ENCODE measurements at regions not wholly inside any gene's neighbourhood (a gene's known extent, or its start where the extent isn't known, plus 50 kb on each side); places are given as distances from the start of the nearest gene placed in this dataset.

GRCh38 chr2:199685669-199686068 is 165.3 kb downstream of the FTCDNL1 start (continued):
- TF ChIP-seq GLI4 (CRISPR knock-in tag; IDR thresholded peaks at IDR 0.05; ENCODE audit: borderline replicate concordance): no peak

DNA sequence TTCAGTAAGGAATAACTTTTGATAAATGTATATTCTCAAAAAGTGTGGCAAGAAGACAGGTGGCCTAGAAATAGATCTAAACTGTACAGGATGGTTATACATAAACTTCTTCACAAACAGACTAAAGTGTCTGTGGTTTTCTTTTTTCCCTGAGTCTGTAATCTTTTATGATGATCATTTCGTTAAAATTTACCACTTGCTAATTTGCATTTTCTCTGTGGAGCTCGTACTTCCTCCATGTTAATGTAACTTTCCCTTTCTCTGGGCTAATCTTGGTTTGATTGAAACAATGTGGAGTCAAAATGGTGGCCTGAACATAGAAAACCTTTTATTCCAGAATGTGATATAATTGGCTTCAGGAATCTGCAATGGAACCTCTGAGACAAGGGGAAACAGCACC is 166.2 kb downstream of the FTCDNL1 start:
- Histone ChIP-seq H3K4me1 (ENCODE audit: insufficient read depth, low read length) (no peaks in the 10 kb centered on the region), H4K20me1 (ENCODE audit: insufficient read depth, low read length) (no peaks in the 10 kb centered on the region), H3K27ac (ENCODE audit: extremely low read length, insufficient read depth, low read length) (no peak overlapping the region), H3K9me3 (ENCODE audit: low read length) (no peaks in the 10 kb centered on the region), H2AFZ (ENCODE audit: low read length) (no peak overlapping the region), H3K9ac (ENCODE audit: insufficient read depth, low read depth, low read length) (no peak overlapping the region), H3K27me3 (ENCODE audit: control insufficient read depth in 1 of 2, insufficient read depth in 2 of 2, low read length in 2 of 2) (no peaks in the 10 kb centered on the region), H3K4me3 (replicated peaks in 1 of 3; ENCODE audit: insufficient read depth in 1 of 3, low read depth in 2 of 3, low read length in 3 of 3) (no peak overlapping the region), H3K4me2 (ENCODE audit: low read depth, low read length) (no peak overlapping the region), H3K79me2 (ENCODE audit: insufficient read depth, low read length) (no peaks in the 10 kb centered on the region), H3K36me3 (replicated peaks in 1 of 2; ENCODE audit: control insufficient read depth in 1 of 2, insufficient read depth in 2 of 2, low read length in 2 of 2) (no peaks in the 10 kb centered on the region)
- CTCF ChIA-PET (ENCODE audit: low intra/inter-chr PET ratio, low total read pairs): no interaction called here
- intact Hi-C loops (cut with micrococcal nuclease; ENCODE audit: unreplicated experiment): no loop called here
- FAIRE-seq: no peak
- DNase-seq (ENCODE audit: low spot score): no peak
- POLR2A ChIA-PET: no interaction called here
- 0% methylated on average over 2 of the region's 2 CpGs for WGBS (ENCODE audit: low lambda C conversion rate)
- no TSS peak for BruUV-seq (replicated peaks)
- TF ChIP-seq ZSCAN12 (CRISPR knock-in tag; IDR thresholded peaks at IDR 0.05) (no peak), RFXAP (CRISPR knock-in tag; IDR thresholded peaks at IDR 0.05; ENCODE audit: borderline replicate concordance) (no peak), HOXA3 (CRISPR knock-in tag; IDR thresholded peaks at IDR 0.05) (no peak), CENPX (CRISPR knock-in tag; IDR thresholded peaks at IDR 0.05) (no peak), TBP (CRISPR knock-in tag; IDR thresholded peaks at IDR 0.05) (no peak), ZNF709 (CRISPR knock-in tag; IDR thresholded peaks at IDR 0.05) (no peak)
- in situ Hi-C loops (cut with HindIII; ENCODE audit: extremely low pct_ligation_motif_present, low pct_unique_long_range_greater_than_20kb): no loop called here
- ATAC-seq: no peak

- BruUV-seq (replicated peaks): no TSS peak
- Histone ChIP-seq H3K27me3 (ENCODE audit: control insufficient read depth in 1 of 2, insufficient read depth in 2 of 2, low read length in 2 of 2) (no peaks in the 10 kb centered on the region), H4K20me1 (ENCODE audit: insufficient read depth, low read length) (no peaks in the 10 kb centered on the region), H3K79me2 (ENCODE audit: insufficient read depth, low read length) (no peaks in the 10 kb centered on the region), H3K36me3 (replicated peaks in 1 of 2; ENCODE audit: control insufficient read depth in 1 of 2, insufficient read depth in 2 of 2, low read length in 2 of 2) (no peaks in the 10 kb centered on the region), H3K9me3 (ENCODE audit: low read length) (no peaks in the 10 kb centered on the region), H3K4me1 (ENCODE audit: insufficient read depth, low read length) (no peaks in the 10 kb centered on the region), H3K4me3 (replicated peaks in 1 of 3; ENCODE audit: insufficient read depth in 1 of 3, low read depth in 2 of 3, low read length in 3 of 3) (no peak overlapping the region), H3K9ac (ENCODE audit: insufficient read depth, low read depth, low read length) (no peak overlapping the region), H3K4me2 (ENCODE audit: low read depth, low read length) (no peak overlapping the region), H2AFZ (ENCODE audit: low read length) (no peak overlapping the region), H3K27ac (ENCODE audit: extremely low read length, insufficient read depth, low read length) (no peak overlapping the region)
- 5% methylated on average over 1 of the region's 1 CpG for WGBS (ENCODE audit: low lambda C conversion rate)
- ATAC-seq: no peak
- intact Hi-C loops (cut with micrococcal nuclease; ENCODE audit: unreplicated experiment) (no loop called here), in situ Hi-C loops (cut with HindIII; ENCODE audit: extremely low pct_ligation_motif_present, low pct_unique_long_range_greater_than_20kb) (no loop called here)
- FAIRE-seq: no peak
- DNase-seq (ENCODE audit: low spot score): no peak
- POLR2A ChIA-PET: no interaction called here
- CTCF ChIA-PET (ENCODE audit: low intra/inter-chr PET ratio, low total read pairs): no interaction called here
- 0 out of 2 replicates have a peak, but pooled peaks have one; percentile 2 for TF ChIP-seq SMC3 (IDR thresholded peaks at IDR 0.05; ENCODE audit: low read length)
- no peak for TF ChIP-seq MYNN (CRISPR knock-in tag; IDR thresholded peaks at IDR 0.05; ENCODE audit: low read depth)
- TF ChIP-seq, protein P1, sequence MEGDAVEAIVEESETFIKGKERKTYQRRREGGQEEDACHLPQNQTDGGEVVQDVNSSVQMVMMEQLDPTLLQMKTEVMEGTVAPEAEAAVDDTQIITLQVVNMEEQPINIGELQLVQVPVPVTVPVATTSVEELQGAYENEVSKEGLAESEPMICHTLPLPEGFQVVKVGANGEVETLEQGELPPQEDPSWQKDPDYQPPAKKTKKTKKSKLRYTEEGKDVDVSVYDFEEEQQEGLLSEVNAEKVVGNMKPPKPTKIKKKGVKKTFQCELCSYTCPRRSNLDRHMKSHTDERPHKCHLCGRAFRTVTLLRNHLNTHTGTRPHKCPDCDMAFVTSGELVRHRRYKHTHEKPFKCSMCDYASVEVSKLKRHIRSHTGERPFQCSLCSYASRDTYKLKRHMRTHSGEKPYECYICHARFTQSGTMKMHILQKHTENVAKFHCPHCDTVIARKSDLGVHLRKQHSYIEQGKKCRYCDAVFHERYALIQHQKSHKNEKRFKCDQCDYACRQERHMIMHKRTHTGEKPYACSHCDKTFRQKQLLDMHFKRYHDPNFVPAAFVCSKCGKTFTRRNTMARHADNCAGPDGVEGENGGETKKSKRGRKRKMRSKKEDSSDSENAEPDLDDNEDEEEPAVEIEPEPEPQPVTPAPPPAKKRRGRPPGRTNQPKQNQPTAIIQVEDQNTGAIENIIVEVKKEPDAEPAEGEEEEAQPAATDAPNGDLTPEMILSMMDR (CRISPR knock-in tag; IDR thresholded peaks at IDR 0.05): 0 out of 2 replicates have a peak, but pooled peaks have one; percentile 13
- TF ChIP-seq ZNF558 (CRISPR knock-in tag; IDR thresholded peaks at IDR 0.05; ENCODE audit: borderline replicate concordance): no peak
- TF ChIP-seq, protein P2, sequence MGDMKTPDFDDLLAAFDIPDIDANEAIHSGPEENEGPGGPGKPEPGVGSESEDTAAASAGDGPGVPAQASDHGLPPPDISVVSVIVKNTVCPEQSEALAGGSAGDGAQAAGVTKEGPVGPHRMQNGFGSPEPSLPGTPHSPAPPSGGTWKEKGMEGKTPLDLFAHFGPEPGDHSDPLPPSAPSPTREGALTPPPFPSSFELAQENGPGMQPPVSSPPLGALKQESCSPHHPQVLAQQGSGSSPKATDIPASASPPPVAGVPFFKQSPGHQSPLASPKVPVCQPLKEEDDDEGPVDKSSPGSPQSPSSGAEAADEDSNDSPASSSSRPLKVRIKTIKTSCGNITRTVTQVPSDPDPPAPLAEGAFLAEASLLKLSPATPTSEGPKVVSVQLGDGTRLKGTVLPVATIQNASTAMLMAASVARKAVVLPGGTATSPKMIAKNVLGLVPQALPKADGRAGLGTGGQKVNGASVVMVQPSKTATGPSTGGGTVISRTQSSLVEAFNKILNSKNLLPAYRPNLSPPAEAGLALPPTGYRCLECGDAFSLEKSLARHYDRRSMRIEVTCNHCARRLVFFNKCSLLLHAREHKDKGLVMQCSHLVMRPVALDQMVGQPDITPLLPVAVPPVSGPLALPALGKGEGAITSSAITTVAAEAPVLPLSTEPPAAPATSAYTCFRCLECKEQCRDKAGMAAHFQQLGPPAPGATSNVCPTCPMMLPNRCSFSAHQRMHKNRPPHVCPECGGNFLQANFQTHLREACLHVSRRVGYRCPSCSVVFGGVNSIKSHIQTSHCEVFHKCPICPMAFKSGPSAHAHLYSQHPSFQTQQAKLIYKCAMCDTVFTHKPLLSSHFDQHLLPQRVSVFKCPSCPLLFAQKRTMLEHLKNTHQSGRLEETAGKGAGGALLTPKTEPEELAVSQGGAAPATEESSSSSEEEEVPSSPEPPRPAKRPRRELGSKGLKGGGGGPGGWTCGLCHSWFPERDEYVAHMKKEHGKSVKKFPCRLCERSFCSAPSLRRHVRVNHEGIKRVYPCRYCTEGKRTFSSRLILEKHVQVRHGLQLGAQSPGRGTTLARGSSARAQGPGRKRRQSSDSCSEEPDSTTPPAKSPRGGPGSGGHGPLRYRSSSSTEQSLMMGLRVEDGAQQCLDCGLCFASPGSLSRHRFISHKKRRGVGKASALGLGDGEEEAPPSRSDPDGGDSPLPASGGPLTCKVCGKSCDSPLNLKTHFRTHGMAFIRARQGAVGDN (CRISPR knock-in tag; IDR thresholded peaks at IDR 0.05): no peak
- TF ChIP-seq ZFYVE20 (CRISPR knock-in tag; IDR thresholded peaks at IDR 0.05; ENCODE audit: borderline replicate concordance, low read depth): no peak
These were observed 166.8 kb downstream of the FTCDNL1 start for GRCh38 chr2:199684168-199684567.
